Thyroid gland (tissue), 4 donors: ENCODE measurements at regions not wholly inside any gene's neighbourhood (a gene's known extent, or its start where the extent isn't known, plus 50 kb on each side); places are given as distances from the start of the nearest gene placed in this dataset.

ENCODE experiments used
- DNase-seq, 2 donors: peaks; one replicate each; pipeline ENCODE4 v3.0.0-alpha.2; 2019
- H3K27ac ChIP-seq, 3 donors: fragments of 200-600 bp; sonication (generic); 1 replicate in 2 of 3; 2 replicates in 1 of 3; pipeline ENCODE4 v1.5.1; 2016 to 2019; ENCODE audit warnings: mild to moderate bottlenecking in 1 of 3, moderate library complexity in 1 of 3
- H3K27me3 ChIP-seq: fragments of 200-600 bp; sonication (generic); one replicate; pipeline ENCODE4 v1.5.1; 2019
- H3K36me3 ChIP-seq, 2 donors: fragments of 200-600 bp; sonication (generic); one replicate each; pipeline ENCODE4 v1.5.1; 2016 to 2019
- H3K4me1 ChIP-seq, 2 donors: fragments of 200-600 bp; sonication (generic); one replicate each; pipeline ENCODE4 v1.5.1; 2017 to 2019
- H3K4me3 ChIP-seq, 3 donors: fragments of 200-600 bp; sonication (generic); replicated peaks in 1 of 3; 1 replicate in 2 of 3; 2 replicates in 1 of 3; pipeline ENCODE4 v1.5.1; 2016; ENCODE audit warnings: mild to moderate bottlenecking in 1 of 3
- H3K9me3 ChIP-seq: fragments of 200-600 bp; sonication (generic); one replicate; pipeline ENCODE4 v1.5.1; 2017
- CTCF ChIP-seq, 6 experiments: fragments of 200-600 bp in 3 of 6; fragments of 450-650 bp in 3 of 6; sonication (generic) in 3 of 6; IDR thresholded peaks; one replicate each; pipeline ENCODE4 v1.5.1; 2016 to 2019; ENCODE audit warnings: antibody characterized with exemption in 6 of 6, mild to moderate bottlenecking in 2 of 6, inconsistent platforms in 1 of 6, moderate library complexity in 1 of 6
- POLR2A ChIP-seq, 2 donors: fragments of 450-650 bp; IDR thresholded peaks; one replicate each; pipeline ENCODE4 v1.6.1; 2017; ENCODE audit warnings: antibody characterized with exemption in 2 of 2, mild to moderate bottlenecking in 2 of 2, moderate library complexity in 1 of 2
- WGBS, 2 donors: methylation state at CpG; one replicate each; pipeline ENCODE4 v1.1.5; 2017; 5-methylcytosine and 5-hydroxymethylcytosine counted together
- intact Hi-C: fragments of 100-400 bp; cut with DNase I; formaldehyde crosslinking; loops from one replicate; pipeline ENCODE4 v1.15.1; 2023

- TF ChIP-seq CTCF (IDR thresholded peaks at IDR 0.05), result no peak
- no peak for TF ChIP-seq POLR2A (IDR thresholded peaks at IDR 0.05)
- intact Hi-C loops, result no loop called here
- H3K27ac ChIP-seq, result no peak overlapping the region
- H3K27me3 ChIP-seq, result no peaks in the 10 kb centered on the region
- H3K36me3 ChIP-seq, result no peaks in the 10 kb centered on the region
- no peaks in the 10 kb centered on the region for H3K9me3 ChIP-seq
- DNase-seq, result no peak
- H3K4me3 ChIP-seq, result no peak overlapping the region
- no peaks in the 10 kb centered on the region for H3K4me1 ChIP-seq
- WGBS, 2 donors, result 91 to 94% methylated on average over 1 of the region's 1 CpG
Measured at GRCh38 chr4:123776267-123776666, 379.7 kb downstream of the SPRY1 start.

GRCh38 chr4:123777373-123777772, 380.8 kb downstream of the SPRY1 start:
- WGBS, 2 donors, result 44 to 47% methylated on average over 1 of the region's 1 CpG

GRCh38 chr4:123783151-123783790, 386.7 kb downstream of the SPRY1 start:
- TF ChIP-seq POLR2A (IDR thresholded peaks at IDR 0.05) (no peak), CTCF (IDR thresholded peaks at IDR 0.05) (no peak)
- peaks cover 0 to 4% of the 10 kb centered on the region in 2 donors for H3K4me1 ChIP-seq
- DNase-seq, result no peak
- no peak overlapping the region for H3K4me3 ChIP-seq
- no peaks in the 10 kb centered on the region for H3K36me3 ChIP-seq
- no peak overlapping the region for H3K27ac ChIP-seq
- 84 to 85% methylated on average over 3 of the region's 3 CpGs for WGBS, 2 donors
- intact Hi-C loops, result no loop called here
- H3K27me3 ChIP-seq, result no peaks in the 10 kb centered on the region
- H3K9me3 ChIP-seq, result no peaks in the 10 kb centered on the region

More at GRCh38 chr4:123777373-123777772, 380.8 kb downstream of the SPRY1 start:
- no peak overlapping the region for H3K27ac ChIP-seq
- TF ChIP-seq CTCF (IDR thresholded peaks at IDR 0.05), result no peak
- TF ChIP-seq POLR2A (IDR thresholded peaks at IDR 0.05), result no peak
- no peak for DNase-seq
- no peaks in the 10 kb centered on the region for H3K27me3 ChIP-seq
- no peaks in the 10 kb centered on the region for H3K4me1 ChIP-seq
- no peak overlapping the region for H3K4me3 ChIP-seq
- intact Hi-C loops, result no loop called here
- no peaks in the 10 kb centered on the region for H3K9me3 ChIP-seq
- no peaks in the 10 kb centered on the region for H3K36me3 ChIP-seq

- TF ChIP-seq CTCF (IDR thresholded peaks at IDR 0.05) (no peak), POLR2A (IDR thresholded peaks at IDR 0.05) (no peak)
- no peak for DNase-seq
- no peaks in the 10 kb centered on the region for H3K9me3 ChIP-seq
- no peaks in the 10 kb centered on the region for H3K27me3 ChIP-seq
- intact Hi-C loops, result no loop called here
- peaks cover 0 to 4% of the 10 kb centered on the region in 2 donors for H3K4me1 ChIP-seq
- H3K27ac ChIP-seq, result no peak overlapping the region
- no peaks in the 10 kb centered on the region for H3K36me3 ChIP-seq
- no peak overlapping the region for H3K4me3 ChIP-seq
Measured at GRCh38 chr4:123783921-123784320, 387.3 kb downstream of the SPRY1 start.

- Histone ChIP-seq H3K36me3 (no peaks in the 10 kb centered on the region), H3K4me3 (no peak overlapping the region), H3K4me1 (peaks cover 0 to 4% of the 10 kb centered on the region in 2 donors), H3K9me3 (no peaks in the 10 kb centered on the region), H3K27me3 (no peaks in the 10 kb centered on the region), H3K27ac (no peak overlapping the region)
- intact Hi-C loops, result no loop called here
- TF ChIP-seq CTCF (IDR thresholded peaks at IDR 0.05) (no peak), POLR2A (IDR thresholded peaks at IDR 0.05) (no peak)
- DNase-seq, result no peak
Measured at GRCh38 chr4:123784626-123785025, 388.0 kb downstream of the SPRY1 start.
